KMS-11 (cell line): ENCODE measurements at regions not wholly inside any gene's neighbourhood (a gene's known extent, or its start where the extent isn't known, plus 50 kb on each side); places are given as distances from the start of the nearest gene placed in this dataset.

Experiments
- H2AFZ ChIP-seq: fragments of 200-600 bp; sonication (generic); 2 replicates; pipeline ENCODE4 v1.6.1; 2016; ENCODE audit warnings: antibody characterized with exemption, mixed run types, low read depth
- H3K27ac ChIP-seq: fragments of 200-600 bp; sonication (generic); 2 replicates; pipeline ENCODE4 v1.6.1; 2016; ENCODE audit warnings: mild to moderate bottlenecking, mixed run types
- H3K27me3 ChIP-seq: fragments of 200-600 bp; sonication (generic); 2 replicates; pipeline ENCODE4 v1.6.1; 2017; ENCODE audit warnings: mild to moderate bottlenecking, low read depth, mixed run types, moderate library complexity; ENCODE audit not compliant: insufficient read depth
- H3K36me3 ChIP-seq: fragments of 200-600 bp; sonication (generic); 2 replicates; pipeline ENCODE4 v1.6.1; 2017; ENCODE audit warnings: mild to moderate bottlenecking, mixed run types; ENCODE audit not compliant: insufficient read depth
- H3K4me1 ChIP-seq: fragments of 200-600 bp; sonication (generic); 2 replicates; pipeline ENCODE4 v1.6.1; 2016; ENCODE audit warnings: mild to moderate bottlenecking, low read depth, mixed run types; ENCODE audit not compliant: poor library complexity, severe bottlenecking
- H3K4me2 ChIP-seq: fragments of 200-600 bp; sonication (generic); 2 replicates; pipeline ENCODE4 v1.7.0; 2016; ENCODE audit warnings: mild to moderate bottlenecking, mixed run types
- H3K4me3 ChIP-seq: fragments of 200-600 bp; sonication (generic); IDR thresholded peaks from 2 replicates; pipeline ENCODE4 v1.6.1; 2017; ENCODE audit warnings: low read depth, low read length, mixed read lengths; ENCODE audit not compliant: insufficient read depth
- H3K79me2 ChIP-seq: fragments of 200-600 bp; sonication (generic); 2 replicates; pipeline ENCODE4 v1.6.1; 2016; ENCODE audit warnings: low read depth, mixed run types; ENCODE audit not compliant: insufficient read depth
- H3K9ac ChIP-seq: fragments of 200-600 bp; sonication (generic); 2 replicates; pipeline ENCODE4 v1.6.1; 2016; ENCODE audit warnings: mild to moderate bottlenecking, mixed run types
- H4K20me1 ChIP-seq: fragments of 200-600 bp; sonication (generic); 2 replicates; pipeline ENCODE4 v1.6.1; 2016; ENCODE audit warnings: mild to moderate bottlenecking, mixed run types; ENCODE audit not compliant: insufficient read depth
- CTCF ChIP-seq: fragments of 200-600 bp; sonication (generic); conservative IDR thresholded peaks from 2 replicates; pipeline ENCODE4 v1.6.1; 2017; ENCODE audit warnings: low read depth, mild to moderate bottlenecking, antibody characterized with exemption, low read length, moderate library complexity, mixed read lengths

DNA sequence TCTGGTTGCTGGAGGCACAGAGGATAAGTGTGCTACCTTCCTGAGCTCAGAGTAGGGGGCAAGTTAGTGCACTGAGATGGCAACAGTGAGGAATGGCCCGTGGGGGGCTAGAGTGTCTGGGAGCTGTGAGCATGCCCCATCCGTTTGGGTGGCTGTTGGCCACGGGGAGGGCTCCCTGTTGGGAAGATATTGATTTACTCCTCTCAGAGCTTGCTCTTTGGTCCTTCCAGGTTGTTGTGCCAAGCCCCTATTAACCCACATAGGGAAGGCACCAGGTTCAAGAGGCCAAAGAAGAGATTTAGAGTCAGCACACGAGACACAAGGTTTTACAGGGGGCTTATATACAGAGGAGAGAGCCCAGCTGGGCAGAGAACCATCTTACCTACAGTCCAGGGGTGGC is 318.8 kb downstream of the TSN start:
- no peak overlapping the region for H3K27ac ChIP-seq
- no peak overlapping the region for H3K9ac ChIP-seq
- no peaks in the 10 kb centered on the region for H3K36me3 ChIP-seq
- no peak overlapping the region for H3K4me3 ChIP-seq
- H3K4me2 ChIP-seq = no peak overlapping the region
- no peaks in the 10 kb centered on the region for H4K20me1 ChIP-seq
- H2AFZ ChIP-seq = no peak overlapping the region
- no peaks in the 10 kb centered on the region for H3K79me2 ChIP-seq
- TF ChIP-seq CTCF = no peak
- no peaks in the 10 kb centered on the region for H3K27me3 ChIP-seq
- H3K4me1 ChIP-seq = no peaks in the 10 kb centered on the region

GRCh38 chr2:122075381-122075780 is 319.9 kb downstream of the TSN start:
- Histone ChIP-seq H3K27ac (no peak overlapping the region), H3K4me3 (no peak overlapping the region), H3K27me3 (no peaks in the 10 kb centered on the region), H2AFZ (no peak overlapping the region), H3K9ac (no peak overlapping the region), H3K4me1 (no peaks in the 10 kb centered on the region), H3K36me3 (no peaks in the 10 kb centered on the region), H3K4me2 (no peak overlapping the region), H4K20me1 (no peaks in the 10 kb centered on the region), H3K79me2 (no peaks in the 10 kb centered on the region)
- no peak for TF ChIP-seq CTCF

DNA sequence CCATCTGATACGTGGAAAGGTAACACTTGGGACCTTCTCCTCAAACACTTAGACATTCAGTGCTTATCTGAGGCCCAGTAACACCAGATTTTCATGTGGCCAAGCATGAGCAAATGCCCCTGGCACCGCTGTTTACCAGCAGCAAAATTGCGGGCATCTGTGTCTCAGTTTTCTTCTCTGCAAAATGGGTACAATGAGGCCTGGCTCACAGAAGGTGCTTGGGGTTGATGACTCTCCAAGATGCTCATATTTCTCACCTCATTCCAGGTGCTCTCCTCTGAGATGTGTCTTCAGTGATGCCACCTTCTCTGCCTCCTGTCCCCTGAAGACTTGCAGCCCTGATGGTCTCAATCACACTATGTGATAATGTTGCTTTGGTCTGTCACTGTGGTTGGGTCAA is 321.7 kb downstream of the TSN start:
- Histone ChIP-seq H3K79me2 (no peaks in the 10 kb centered on the region), H3K4me3 (no peak overlapping the region)
- TF ChIP-seq CTCF = no peak

GRCh38 chr2:122077771-122078170 is 322.3 kb downstream of the TSN start:
- no peak for TF ChIP-seq CTCF
- Histone ChIP-seq H3K79me2 (no peaks in the 10 kb centered on the region), H3K36me3 (no peaks in the 10 kb centered on the region), H4K20me1 (no peaks in the 10 kb centered on the region), H3K4me1 (no peaks in the 10 kb centered on the region), H3K27ac (no peak overlapping the region), H3K4me3 (no peak overlapping the region), H3K4me2 (no peak overlapping the region), H3K27me3 (no peaks in the 10 kb centered on the region), H3K9ac (no peak overlapping the region), H2AFZ (no peak overlapping the region)

More for the DNA sequence above, 321.7 kb downstream of the TSN start:
- H3K9ac ChIP-seq = no peak overlapping the region
- no peaks in the 10 kb centered on the region for H3K4me1 ChIP-seq
- no peaks in the 10 kb centered on the region for H4K20me1 ChIP-seq
- no peak overlapping the region for H2AFZ ChIP-seq
- no peak overlapping the region for H3K4me2 ChIP-seq
- no peaks in the 10 kb centered on the region for H3K27me3 ChIP-seq
- H3K27ac ChIP-seq = no peak overlapping the region
- no peaks in the 10 kb centered on the region for H3K36me3 ChIP-seq

- no peak overlapping the region for H3K4me2 ChIP-seq
- no peaks in the 10 kb centered on the region for H4K20me1 ChIP-seq
- no peak overlapping the region for H3K9ac ChIP-seq
- H2AFZ ChIP-seq = no peak overlapping the region
- H3K79me2 ChIP-seq = no peaks in the 10 kb centered on the region
- TF ChIP-seq CTCF = no peak
- no peaks in the 10 kb centered on the region for H3K27me3 ChIP-seq
- no peak overlapping the region for H3K4me3 ChIP-seq
- H3K4me1 ChIP-seq = no peaks in the 10 kb centered on the region
- H3K27ac ChIP-seq = no peak overlapping the region
- H3K36me3 ChIP-seq = no peaks in the 10 kb centered on the region
These were observed 323.0 kb downstream of the TSN start for GRCh38 chr2:122078451-122078850.
